ENCODE measurements at regions not wholly inside any gene's neighbourhood (a gene's known extent, or its start where the extent isn't known, plus 50 kb on each side); places are given as distances from the start of the nearest gene placed in this dataset.

GRCh38 chr20:11588875-11589274 is 328.8 kb upstream of the BTBD3 start:
- ChIA-PET RAD21 (ENCODE audit: low non-redundant PET in 1 of 2, low total read pairs in 2 of 2, uncharacterized antibody in 2 of 2, unreplicated experiment in 2 of 2) (no interaction called here), CTCF (no interaction called here), POLR2A (no interaction called here)
- Histone ChIP-seq H3K36me3 (ENCODE audit: control insufficient read depth in 1 of 2, insufficient read depth in 2 of 2, low read length in 2 of 2) (no peaks in the 10 kb centered on the region), H3K9me2 (ENCODE audit: insufficient read depth) (no peaks in the 10 kb centered on the region), H3K27ac (ENCODE audit: low read depth, low read length) (no peak overlapping the region), H3K9me3 (ENCODE audit: control insufficient read depth in 1 of 2, insufficient read depth in 1 of 2, low read depth in 1 of 2, low read length in 2 of 2) (no peaks in the 10 kb centered on the region), H3K27me3 (ENCODE audit: insufficient read depth, low read length) (no peaks in the 10 kb centered on the region), H3K4me1 (ENCODE audit: control insufficient read depth in 1 of 2, insufficient read depth in 2 of 2, low read length in 2 of 2) (no peaks in the 10 kb centered on the region), H2AFZ (ENCODE audit: low read depth, low read length, poor library complexity, severe bottlenecking) (no peak overlapping the region), H4K20me1 (ENCODE audit: insufficient read depth) (no peaks in the 10 kb centered on the region), H3K4me3 (replicated peaks in 1 of 2; ENCODE audit: low read depth in 1 of 2, low read length in 2 of 2) (no peak overlapping the region), H3K9ac (ENCODE audit: low read length) (no peak overlapping the region), H3K79me2 (ENCODE audit: insufficient read depth, low read length) (no peaks in the 10 kb centered on the region), H3K4me2 (ENCODE audit: low read length) (no peak overlapping the region)
- DNase-seq (ENCODE audit: low read depth, low spot score) (no peak), ATAC-seq (no peak)
- intact Hi-C loops (cut with micrococcal nuclease), result no loop called here
- TF ChIP-seq, protein P1, sequence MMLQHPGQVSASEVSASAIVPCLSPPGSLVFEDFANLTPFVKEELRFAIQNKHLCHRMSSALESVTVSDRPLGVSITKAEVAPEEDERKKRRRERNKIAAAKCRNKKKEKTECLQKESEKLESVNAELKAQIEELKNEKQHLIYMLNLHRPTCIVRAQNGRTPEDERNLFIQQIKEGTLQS (IDR thresholded peaks at IDR 0.05), result no peak
- TF ChIP-seq SIN3A (IDR thresholded peaks at IDR 0.05; ENCODE audit: low read depth) (no peak), MAX (IDR thresholded peaks at IDR 0.05) (no peak), EZH2 (IDR thresholded peaks at IDR 0.05) (no peak), CBX3 (IDR thresholded peaks at IDR 0.05; ENCODE audit: low read depth) (no peak), EGR1 (IDR thresholded peaks at IDR 0.05; ENCODE audit: low read depth) (no peak), ZNF274 (IDR thresholded peaks at IDR 0.05; ENCODE audit: low read depth, low read length) (no peak), POLR2A (IDR thresholded peaks at IDR 0.05; ENCODE audit: borderline replicate concordance, extremely low read depth, insufficient read depth, insufficient read length) (no peak), REST (IDR thresholded peaks at IDR 0.05; ENCODE audit: low read depth) (no peak), EZH2phosphoT487 (IDR thresholded peaks at IDR 0.05; ENCODE audit: borderline replicate concordance) (no peak), FOSL1 (IDR thresholded peaks at IDR 0.05; ENCODE audit: low read depth) (no peak), SP1 (IDR thresholded peaks at IDR 0.05; ENCODE audit: low read depth) (no peak)
- TF ChIP-seq, protein P2, sequence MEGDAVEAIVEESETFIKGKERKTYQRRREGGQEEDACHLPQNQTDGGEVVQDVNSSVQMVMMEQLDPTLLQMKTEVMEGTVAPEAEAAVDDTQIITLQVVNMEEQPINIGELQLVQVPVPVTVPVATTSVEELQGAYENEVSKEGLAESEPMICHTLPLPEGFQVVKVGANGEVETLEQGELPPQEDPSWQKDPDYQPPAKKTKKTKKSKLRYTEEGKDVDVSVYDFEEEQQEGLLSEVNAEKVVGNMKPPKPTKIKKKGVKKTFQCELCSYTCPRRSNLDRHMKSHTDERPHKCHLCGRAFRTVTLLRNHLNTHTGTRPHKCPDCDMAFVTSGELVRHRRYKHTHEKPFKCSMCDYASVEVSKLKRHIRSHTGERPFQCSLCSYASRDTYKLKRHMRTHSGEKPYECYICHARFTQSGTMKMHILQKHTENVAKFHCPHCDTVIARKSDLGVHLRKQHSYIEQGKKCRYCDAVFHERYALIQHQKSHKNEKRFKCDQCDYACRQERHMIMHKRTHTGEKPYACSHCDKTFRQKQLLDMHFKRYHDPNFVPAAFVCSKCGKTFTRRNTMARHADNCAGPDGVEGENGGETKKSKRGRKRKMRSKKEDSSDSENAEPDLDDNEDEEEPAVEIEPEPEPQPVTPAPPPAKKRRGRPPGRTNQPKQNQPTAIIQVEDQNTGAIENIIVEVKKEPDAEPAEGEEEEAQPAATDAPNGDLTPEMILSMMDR (IDR thresholded peaks at IDR 0.05 in 2 of 3, conservative IDR thresholded peaks at IDR 0.05 in 1 of 3; ENCODE audit: borderline replicate concordance in 1 of 3, insufficient read depth in 1 of 3, low read depth in 2 of 3, low read length in 2 of 3), result no peak
- TF ChIP-seq, protein P3, sequence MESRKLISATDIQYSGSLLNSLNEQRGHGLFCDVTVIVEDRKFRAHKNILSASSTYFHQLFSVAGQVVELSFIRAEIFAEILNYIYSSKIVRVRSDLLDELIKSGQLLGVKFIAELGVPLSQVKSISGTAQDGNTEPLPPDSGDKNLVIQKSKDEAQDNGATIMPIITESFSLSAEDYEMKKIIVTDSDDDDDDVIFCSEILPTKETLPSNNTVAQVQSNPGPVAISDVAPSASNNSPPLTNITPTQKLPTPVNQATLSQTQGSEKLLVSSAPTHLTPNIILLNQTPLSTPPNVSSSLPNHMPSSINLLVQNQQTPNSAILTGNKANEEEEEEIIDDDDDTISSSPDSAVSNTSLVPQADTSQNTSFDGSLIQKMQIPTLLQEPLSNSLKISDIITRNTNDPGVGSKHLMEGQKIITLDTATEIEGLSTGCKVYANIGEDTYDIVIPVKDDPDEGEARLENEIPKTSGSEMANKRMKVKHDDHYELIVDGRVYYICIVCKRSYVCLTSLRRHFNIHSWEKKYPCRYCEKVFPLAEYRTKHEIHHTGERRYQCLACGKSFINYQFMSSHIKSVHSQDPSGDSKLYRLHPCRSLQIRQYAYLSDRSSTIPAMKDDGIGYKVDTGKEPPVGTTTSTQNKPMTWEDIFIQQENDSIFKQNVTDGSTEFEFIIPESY (IDR thresholded peaks at IDR 0.05; ENCODE audit: extremely low read depth, insufficient replicate concordance, low read length), result no peak
- no TSS peak for BruUV-seq (replicated peaks)
